HG03103 (cell line): ENCODE measurements at regions not wholly inside any gene's neighbourhood (a gene's known extent, or its start where the extent isn't known, plus 50 kb on each side); places are given as distances from the start of the nearest gene placed in this dataset.
"Not testable (repeated sequence)": the region's sequence is repeated elsewhere in the genome, so short reads cannot be mapped to it uniquely, and the experiment has no call there.

ENCODE experiments used
- ATAC-seq: cut with Tn5 transposase; IDR thresholded peaks from one replicate; pipeline ENCODE4 v1.9.1; 2021; ENCODE audit warnings: low read depth; ENCODE audit not compliant: unreplicated experiment

DNA sequence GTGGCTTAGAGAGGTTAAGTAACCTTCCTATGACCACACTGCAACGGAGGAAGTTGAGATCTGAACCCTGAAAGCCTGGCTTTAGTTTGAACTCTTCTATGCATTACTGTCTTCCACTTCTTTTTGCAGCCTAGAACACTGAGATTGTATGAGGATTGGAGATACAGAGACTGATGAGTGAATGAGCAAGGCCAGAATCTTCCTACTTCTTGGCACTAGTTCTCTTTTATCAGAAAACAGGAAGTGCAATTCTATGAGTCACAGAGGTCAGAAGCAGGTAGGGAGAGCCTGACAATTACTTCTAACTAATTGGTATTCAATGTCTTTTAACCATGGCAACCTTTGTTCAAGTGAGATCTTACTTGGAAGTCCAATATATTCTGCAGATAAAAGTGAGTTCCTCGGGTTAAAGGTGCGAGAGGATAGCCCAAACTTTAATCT lies 219.0 kb downstream of the SHQ1 start:
- ATAC-seq: peak; percentile 76

DNA sequence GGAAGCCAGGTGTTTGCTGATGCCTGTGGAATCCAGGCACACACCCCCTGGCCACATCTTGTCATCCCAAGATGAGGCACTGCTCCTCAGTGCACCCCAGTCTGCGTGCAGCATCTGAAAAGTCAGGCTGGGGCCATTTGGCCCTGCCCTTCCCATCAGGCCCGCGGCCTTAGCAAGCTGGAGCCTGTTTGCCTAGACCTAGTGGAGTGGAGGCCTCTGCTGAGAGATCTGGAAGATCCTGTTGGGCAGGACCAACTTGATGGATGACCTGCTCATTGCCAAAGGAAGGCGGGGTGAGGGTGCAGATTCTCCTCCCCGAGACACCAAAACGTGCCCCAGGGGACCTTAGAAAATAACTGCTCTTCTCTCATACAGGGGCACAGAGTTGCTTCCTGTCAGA lies 220.2 kb downstream of the SHQ1 start:
- no peak for ATAC-seq

DNA sequence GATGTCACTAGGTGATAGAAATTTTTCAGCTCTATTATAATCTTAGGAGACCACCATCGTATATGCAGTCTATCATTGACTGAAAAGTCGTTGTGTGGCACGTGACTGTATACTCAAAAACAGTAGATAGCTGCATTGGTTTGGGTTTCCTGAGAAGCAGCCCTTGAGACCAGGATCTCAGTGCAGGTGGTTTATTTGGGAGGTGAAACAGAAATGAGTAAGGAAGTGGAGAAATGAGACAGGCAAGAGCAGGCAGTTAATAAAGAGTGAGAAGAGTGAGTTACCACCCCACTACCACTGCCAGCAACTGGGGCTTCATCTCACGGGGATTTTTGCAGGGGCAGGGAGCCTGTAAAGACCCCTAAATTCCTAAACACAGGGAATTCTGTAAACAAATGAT lies 221.0 kb downstream of the SHQ1 start:
- no peak for ATAC-seq

- ATAC-seq: no peak
These were observed 222.5 kb downstream of the SHQ1 start for GRCh38 chr3:72625602-72626337.

DNA sequence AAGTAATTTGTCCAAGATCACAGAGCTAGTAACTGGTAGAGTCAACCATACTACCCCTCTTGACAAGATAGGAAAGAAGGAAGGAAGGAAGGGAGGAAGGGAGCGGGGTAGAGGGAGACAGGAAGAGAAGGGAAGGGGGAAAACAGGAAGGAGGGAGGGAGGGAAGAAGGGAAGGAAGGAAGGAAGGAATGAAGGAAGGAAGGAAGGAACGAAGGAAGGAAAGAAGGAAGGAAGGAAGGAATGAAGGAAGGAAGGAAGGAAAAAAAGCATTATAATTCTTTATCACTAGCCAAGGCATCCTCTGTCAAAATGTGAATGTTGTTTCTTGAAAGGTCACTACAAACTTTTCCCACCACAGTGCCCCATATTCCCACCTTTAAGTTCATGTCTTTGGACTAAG lies 223.6 kb downstream of the SHQ1 start:
- ATAC-seq: no peak

DNA sequence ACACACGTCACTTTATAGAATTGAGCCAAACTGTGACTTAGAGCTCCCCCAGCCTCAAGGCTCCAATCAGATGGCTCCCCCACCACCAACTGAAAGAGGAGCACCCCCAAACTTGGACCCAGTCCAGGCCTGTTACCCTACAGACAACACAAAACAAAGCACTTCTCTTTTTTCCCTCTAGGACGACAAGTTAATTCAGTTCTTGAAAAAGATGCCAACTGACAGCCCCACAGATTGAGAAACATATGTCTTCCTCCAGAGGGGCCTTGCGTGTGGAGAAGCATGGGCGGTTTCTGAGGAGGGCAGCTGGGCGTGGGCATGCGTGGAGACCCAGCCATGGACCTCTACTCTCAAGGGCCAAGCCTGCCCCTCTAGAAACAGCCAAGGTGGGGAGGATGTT lies 229.5 kb downstream of the SHQ1 start:
- no peak for ATAC-seq

DNA sequence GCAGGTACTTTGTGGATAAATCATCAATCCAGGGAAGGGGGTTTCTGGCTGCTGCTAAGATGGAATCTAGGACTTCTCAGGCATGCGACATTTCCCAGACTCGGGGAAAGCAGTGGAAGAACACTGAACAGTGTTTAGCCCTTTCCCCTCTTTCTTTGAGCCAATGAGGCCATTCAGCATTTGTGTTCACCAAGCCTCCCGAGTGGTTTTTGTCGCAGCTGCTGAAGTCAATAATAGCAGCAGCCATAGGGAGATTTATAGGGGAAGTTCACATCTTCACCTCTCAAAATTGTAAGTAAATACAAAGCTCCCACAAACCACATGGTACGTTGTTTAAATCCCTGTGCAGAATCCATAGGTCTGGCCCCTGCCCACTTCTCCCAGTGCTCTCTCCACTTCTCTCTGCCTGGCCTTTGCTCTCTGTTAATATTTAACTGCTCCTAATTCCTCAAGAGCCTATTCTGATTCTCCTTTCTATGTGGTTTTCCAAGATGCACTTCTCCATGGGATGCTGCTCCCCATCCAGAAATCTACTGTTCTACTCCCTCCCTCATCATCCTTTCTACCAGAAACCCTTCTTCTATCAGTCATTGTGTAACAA lies 230.7 kb downstream of the SHQ1 start:
- no peak for ATAC-seq

- no peak for ATAC-seq
These were observed 232.5 kb downstream of the SHQ1 start for GRCh38 chr3:72615776-72616175.

DNA sequence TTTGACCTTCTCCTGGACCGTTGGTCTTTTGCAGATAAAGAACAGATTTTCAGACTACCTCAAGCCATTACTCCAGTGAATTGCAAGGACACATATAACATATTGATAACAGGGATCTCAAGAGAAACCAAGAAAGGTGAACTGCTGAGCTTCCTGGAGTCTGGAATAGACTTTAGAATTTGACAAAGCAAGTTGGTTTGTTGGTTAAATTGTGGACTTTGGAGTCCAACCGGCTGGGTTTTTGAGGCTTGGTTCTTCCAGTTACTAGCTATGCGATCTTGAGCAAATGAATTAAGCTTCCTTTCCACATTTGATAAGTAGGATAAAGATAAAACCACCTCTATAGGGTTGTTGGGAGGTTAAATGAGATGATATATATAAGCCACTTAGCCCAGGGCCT lies 233.1 kb downstream of the SHQ1 start:
- no peak for ATAC-seq

DNA sequence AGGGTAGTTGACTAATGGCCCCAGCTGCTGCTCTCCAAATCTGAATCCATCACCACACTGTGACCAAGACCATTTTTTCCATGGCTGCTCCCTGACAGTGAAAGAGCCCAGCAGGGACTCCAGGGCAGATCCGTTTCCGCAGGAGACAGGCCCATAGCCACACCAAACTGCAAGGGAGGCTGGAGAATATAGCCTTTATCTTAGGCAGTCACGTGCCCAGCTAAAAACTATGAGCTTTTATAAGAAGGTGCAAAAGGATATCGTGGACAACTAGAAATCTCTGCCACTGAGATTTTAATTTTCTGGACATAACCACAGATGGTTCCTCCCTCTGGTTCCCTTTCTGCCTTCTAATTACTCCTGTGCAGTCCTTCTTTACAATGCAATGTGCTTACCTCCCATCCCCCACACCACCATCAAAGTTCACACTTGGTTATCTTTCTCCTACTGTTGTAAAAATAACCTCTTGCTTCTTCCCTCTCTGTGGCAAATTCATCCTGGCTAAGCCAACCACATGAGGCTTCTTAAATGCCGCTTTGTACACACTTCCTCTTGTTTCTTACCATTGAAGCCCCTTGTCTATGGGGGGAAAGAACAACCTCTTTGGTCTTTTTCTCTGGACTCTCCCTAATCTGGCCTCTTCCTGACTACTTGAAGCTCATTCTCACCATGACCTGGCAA lies 233.7 kb downstream of the SHQ1 start:
- no peak for ATAC-seq

DNA sequence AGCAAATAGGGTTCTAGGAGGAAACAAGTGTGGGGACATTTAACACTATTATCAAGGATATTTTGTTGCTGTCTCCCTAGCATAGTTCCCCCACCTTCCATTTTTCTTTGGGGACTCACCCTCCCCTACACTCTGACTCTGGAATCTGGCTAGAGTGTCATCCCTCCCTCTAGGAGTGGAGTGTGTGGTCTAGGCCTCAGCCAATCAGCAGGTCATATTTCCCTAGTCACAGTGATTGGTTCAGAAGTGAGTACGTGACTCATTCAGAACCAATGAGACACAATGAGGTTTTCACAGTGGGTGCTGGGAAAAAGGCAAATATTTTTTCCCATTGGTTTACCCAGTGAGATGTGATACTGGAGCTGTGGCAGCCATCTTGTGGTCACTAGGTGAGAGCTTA lies 234.4 kb downstream of the SHQ1 start:
- no peak for ATAC-seq

- not testable (repeated sequence) for ATAC-seq
These were observed 239.1 kb downstream of the SHQ1 start for GRCh38 chr3:72609114-72609513.

GRCh38 chr3:72606005-72606800 lies 242.0 kb downstream of the SHQ1 start:
- no peak for ATAC-seq

DNA sequence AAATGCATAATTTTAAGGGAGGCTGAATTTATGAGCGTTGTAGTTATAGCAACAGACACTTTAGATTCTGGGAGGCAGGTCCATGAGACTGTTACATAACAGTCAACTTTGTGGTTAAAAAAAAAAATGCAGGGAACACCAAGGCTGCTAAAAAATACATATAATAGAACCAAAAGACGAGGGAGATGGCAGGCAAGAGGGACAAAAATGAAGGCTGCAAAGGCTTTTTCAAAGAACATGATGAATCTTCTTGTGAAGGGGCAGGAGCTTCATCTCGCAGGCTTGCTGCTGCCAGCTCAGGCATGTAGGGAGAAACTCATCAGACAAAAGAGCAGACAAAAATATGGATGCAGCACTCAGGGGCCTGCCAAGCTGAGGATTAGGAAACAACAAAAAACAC lies 243.9 kb downstream of the SHQ1 start:
- ATAC-seq: no peak

- no peak for ATAC-seq
These were observed 246.1 kb downstream of the SHQ1 start for GRCh38 chr3:72601983-72602750.

- no peak for ATAC-seq
These were observed 247.2 kb downstream of the SHQ1 start for GRCh38 chr3:72601060-72601459.

DNA sequence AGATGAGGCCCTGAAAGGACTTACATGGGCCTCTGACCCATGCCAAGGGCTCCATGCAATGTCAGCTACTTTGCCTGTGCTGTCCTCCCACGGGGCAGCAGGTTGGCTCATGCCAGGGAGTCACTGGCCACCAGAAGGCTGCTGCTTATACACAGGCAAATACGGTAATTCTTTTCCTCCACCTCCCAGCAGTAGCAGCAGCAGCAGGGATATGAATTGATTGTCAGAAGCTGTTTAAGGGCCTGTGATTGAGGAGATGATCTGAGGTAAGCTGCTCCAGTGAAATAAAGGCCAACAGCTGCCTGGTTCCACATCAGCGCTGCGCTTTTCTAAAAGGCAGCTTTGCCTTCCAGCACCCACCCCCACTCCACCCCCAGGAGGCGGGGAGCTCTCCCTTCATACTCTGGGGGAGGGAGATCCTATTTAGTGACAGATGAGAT lies 250.5 kb downstream of the SHQ1 start:
- no peak for ATAC-seq

- ATAC-seq: no peak
These were observed 251.2 kb downstream of the SHQ1 start for GRCh38 chr3:72597043-72597442.

GRCh38 chr3:72595927-72596610 lies 252.2 kb downstream of the SHQ1 start:
- no peak for ATAC-seq

DNA sequence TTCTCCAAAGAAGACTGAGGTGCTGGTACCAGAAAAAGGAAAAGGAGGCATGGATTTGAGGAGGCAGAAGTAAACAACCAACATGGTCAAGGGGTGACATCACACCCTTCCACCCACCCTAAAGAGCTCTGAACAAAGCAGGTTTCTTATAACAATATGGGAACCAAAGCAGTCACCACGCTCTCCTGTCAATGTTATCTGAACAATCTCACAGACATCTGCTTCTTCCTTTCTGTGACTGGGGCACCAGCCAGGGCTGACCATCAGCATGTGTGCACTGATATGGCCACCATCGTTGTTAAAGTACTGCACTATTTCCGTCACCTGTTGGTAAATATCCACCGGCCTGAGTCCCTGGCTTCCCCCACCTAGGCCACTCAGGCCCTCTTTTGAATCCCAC lies 252.9 kb downstream of the SHQ1 start:
- ATAC-seq: no peak
